Hepatocyte (in vitro differentiated cells): ENCODE measurements at regions not wholly inside any gene's neighbourhood (a gene's known extent, or its start where the extent isn't known, plus 50 kb on each side); places are given as distances from the start of the nearest gene placed in this dataset.

Source experiments
- EZH2phosphoT487 ChIP-seq: fragments of 200-600 bp; sonication (generic); IDR thresholded peaks from one replicate; pipeline ENCODE4 v1.6.1; 2018; ENCODE audit warnings: antibody characterized with exemption, mild to moderate bottlenecking, low read depth, moderate library complexity; ENCODE audit not compliant: unreplicated experiment, severe bottlenecking
- TF ChIP-seq, protein P1 (sequence below): fragments of 200-600 bp; sonication (generic); IDR thresholded peaks from 2 replicates; pipeline ENCODE4 v1.5.1; 2016; ENCODE audit warnings: antibody characterized with exemption, mild to moderate bottlenecking; ENCODE audit not compliant: poor library complexity

DNA sequence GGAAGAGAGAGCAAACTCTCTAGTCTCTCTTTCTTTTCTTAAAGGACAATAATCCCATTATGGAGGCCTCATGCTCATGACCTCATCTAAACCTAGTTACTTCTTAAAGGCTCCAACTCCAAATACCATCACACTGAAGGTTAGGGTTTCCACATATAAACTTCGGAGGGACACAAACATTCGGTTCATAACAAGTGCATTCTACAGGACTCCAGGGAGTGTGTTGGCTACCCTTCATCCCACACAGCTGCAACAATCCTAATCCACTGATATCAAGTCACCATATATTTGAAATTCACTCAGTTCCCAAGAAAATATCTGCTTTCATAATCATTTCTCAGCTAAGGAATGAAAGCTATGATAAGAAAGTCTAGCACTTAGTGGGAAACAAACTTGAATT lies 265.9 kb upstream of the PLEKHG7 start:
- no peak for TF ChIP-seq EZH2phosphoT487
- TF ChIP-seq, protein P1, sequence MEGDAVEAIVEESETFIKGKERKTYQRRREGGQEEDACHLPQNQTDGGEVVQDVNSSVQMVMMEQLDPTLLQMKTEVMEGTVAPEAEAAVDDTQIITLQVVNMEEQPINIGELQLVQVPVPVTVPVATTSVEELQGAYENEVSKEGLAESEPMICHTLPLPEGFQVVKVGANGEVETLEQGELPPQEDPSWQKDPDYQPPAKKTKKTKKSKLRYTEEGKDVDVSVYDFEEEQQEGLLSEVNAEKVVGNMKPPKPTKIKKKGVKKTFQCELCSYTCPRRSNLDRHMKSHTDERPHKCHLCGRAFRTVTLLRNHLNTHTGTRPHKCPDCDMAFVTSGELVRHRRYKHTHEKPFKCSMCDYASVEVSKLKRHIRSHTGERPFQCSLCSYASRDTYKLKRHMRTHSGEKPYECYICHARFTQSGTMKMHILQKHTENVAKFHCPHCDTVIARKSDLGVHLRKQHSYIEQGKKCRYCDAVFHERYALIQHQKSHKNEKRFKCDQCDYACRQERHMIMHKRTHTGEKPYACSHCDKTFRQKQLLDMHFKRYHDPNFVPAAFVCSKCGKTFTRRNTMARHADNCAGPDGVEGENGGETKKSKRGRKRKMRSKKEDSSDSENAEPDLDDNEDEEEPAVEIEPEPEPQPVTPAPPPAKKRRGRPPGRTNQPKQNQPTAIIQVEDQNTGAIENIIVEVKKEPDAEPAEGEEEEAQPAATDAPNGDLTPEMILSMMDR: no peak
